GM21576 (cell line): ENCODE measurements at regions not wholly inside any gene's neighbourhood (a gene's known extent, or its start where the extent isn't known, plus 50 kb on each side); places are given as distances from the start of the nearest gene placed in this dataset.

Source experiments
- ATAC-seq: cut with Tn5 transposase; IDR thresholded peaks from one replicate; pipeline ENCODE4 v1.9.1; 2021; ENCODE audit warnings: mild to moderate bottlenecking, moderate library complexity; ENCODE audit not compliant: unreplicated experiment

- ATAC-seq = no peak
Measured at GRCh38 chr7:116340943-116341907, 130.9 kb downstream of the TES start.

- ATAC-seq = no peak
Measured at GRCh38 chr7:116342125-116342524, 131.8 kb downstream of the TES start.

- no peak for ATAC-seq
Measured at GRCh38 chr7:116347151-116347832, 137.0 kb downstream of the TES start.

GRCh38 chr7:116348346-116348745 lies 138.0 kb downstream of the TES start:
- no peak for ATAC-seq

GRCh38 chr7:116351966-116352365 lies 141.6 kb downstream of the TES start:
- no peak for ATAC-seq

- ATAC-seq = no peak
Measured at GRCh38 chr7:116353647-116354046, 143.3 kb downstream of the TES start.

GRCh38 chr7:116354171-116354545 lies 143.8 kb downstream of the TES start:
- ATAC-seq = no peak

- no peak for ATAC-seq
Measured at GRCh38 chr7:116354546-116355423, 144.4 kb downstream of the TES start.

- ATAC-seq = no peak
Measured at GRCh38 chr7:116355424-116355765, 144.1 kb upstream of the CAV2 start.

GRCh38 chr7:116356333-116356965 lies 143.1 kb upstream of the CAV2 start:
- ATAC-seq = no peak

- no peak for ATAC-seq
Measured at GRCh38 chr7:116356979-116357378, 142.6 kb upstream of the CAV2 start.

GRCh38 chr7:116357781-116358670 lies 141.5 kb upstream of the CAV2 start:
- no peak for ATAC-seq

- no peak for ATAC-seq
Measured at GRCh38 chr7:116361767-116362166, 137.8 kb upstream of the CAV2 start.

- ATAC-seq = no peak
Measured at GRCh38 chr7:116363637-116364432, 135.7 kb upstream of the CAV2 start.

GRCh38 chr7:116364469-116364868 lies 135.1 kb upstream of the CAV2 start:
- no peak for ATAC-seq

- ATAC-seq = no peak
Measured at GRCh38 chr7:116365797-116366196, 133.7 kb upstream of the CAV2 start.

- ATAC-seq = no peak
Measured at GRCh38 chr7:116367171-116367813, 132.2 kb upstream of the CAV2 start.

- ATAC-seq = no peak
Measured at GRCh38 chr7:116368965-116369364, 130.6 kb upstream of the CAV2 start.
